Breast epithelium (tissue), 4 donors: ENCODE measurements at regions not wholly inside any gene's neighbourhood (a gene's known extent, or its start where the extent isn't known, plus 50 kb on each side); places are given as distances from the start of the nearest gene placed in this dataset.

ENCODE experiments used
- DNase-seq, 2 donors: peaks; one replicate each; pipeline ENCODE4 v3.0.0-alpha.2; 2019; ENCODE audit warnings: low spot score in 2 of 2
- H3K27ac ChIP-seq, 2 donors: fragments of 200-600 bp; sonication (generic) in 1 of 2; one replicate each; pipeline ENCODE4 v1.5.1; 2016 to 2019; ENCODE audit warnings: mild to moderate bottlenecking in 1 of 2
- H3K27me3 ChIP-seq, 2 donors: fragments of 200-600 bp; sonication (generic) in 1 of 2; one replicate each; pipeline versions ENCODE4 v1.5.1 to v1.6.0; 2017 to 2019; ENCODE audit warnings: control low read depth in 1 of 2, mild to moderate bottlenecking in 1 of 2
- H3K36me3 ChIP-seq: fragments of 200-600 bp; one replicate; pipeline ENCODE4 v1.5.1; 2019
- H3K4me1 ChIP-seq, 2 donors: fragments of 200-600 bp; sonication (generic); one replicate each; pipeline ENCODE4 v1.5.1; 2016 to 2019; ENCODE audit warnings: control low read depth in 1 of 2
- H3K4me3 ChIP-seq, 3 donors: fragments of 200-600 bp; sonication (generic); 1 replicate in 2 of 3; 2 replicates in 1 of 3; pipeline ENCODE4 v1.5.1; 2016 to 2019; ENCODE audit warnings: mild to moderate bottlenecking in 3 of 3, moderate library complexity in 2 of 3
- H3K9me3 ChIP-seq, 2 donors: fragments of 200-600 bp; sonication (generic) in 1 of 2; one replicate each; pipeline ENCODE4 v1.5.1; 2016 to 2019; ENCODE audit warnings: control low read depth in 1 of 2
- CTCF ChIP-seq, 3 donors: fragments of 450-650 bp; IDR thresholded peaks; one replicate each; pipeline ENCODE4 v1.5.1; 2016 to 2017; ENCODE audit warnings: antibody characterized with exemption in 3 of 3, mild to moderate bottlenecking in 3 of 3, moderate library complexity in 3 of 3
- POLR2A ChIP-seq: fragments of 450-650 bp; IDR thresholded peaks from one replicate; pipeline ENCODE4 v1.6.1; 2016; ENCODE audit warnings: antibody characterized with exemption, mild to moderate bottlenecking, moderate library complexity
- POLR2AphosphoS5 ChIP-seq, 3 donors: sonication (generic); formaldehyde crosslinking; IDR thresholded peaks; one replicate each; pipeline ENCODE4 v1.6.1; 2017; ENCODE audit warnings: antibody characterized with exemption in 3 of 3
- intact Hi-C: fragments of 100-400 bp; cut with DNase I; formaldehyde crosslinking; loops from one replicate; pipeline ENCODE4 v1.15.1; 2023; ENCODE audit warnings: low total_unique reads

DNA sequence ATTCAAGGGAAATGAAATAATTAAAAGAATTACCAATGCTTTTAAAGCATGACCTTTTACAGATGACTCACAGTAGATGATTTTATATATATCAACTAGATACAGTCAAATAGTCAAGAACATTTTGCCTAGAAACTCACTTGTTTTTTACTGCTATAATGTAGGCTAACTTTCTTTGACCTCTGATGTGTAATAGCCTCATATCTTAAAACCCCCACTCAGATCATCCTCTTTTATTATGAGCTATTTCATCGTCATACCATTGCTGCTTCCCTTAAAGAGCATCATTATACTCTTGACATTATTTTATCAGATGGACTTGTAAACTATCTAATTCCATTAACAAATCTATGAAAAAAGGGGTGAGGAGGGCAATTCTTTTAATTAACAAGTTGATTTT lies 355.9 kb upstream of the AGA start:
- no peak overlapping the region for H3K27ac ChIP-seq
- TF ChIP-seq CTCF (IDR thresholded peaks at IDR 0.05) (no peak), POLR2AphosphoS5 (IDR thresholded peaks at IDR 0.05) (no peak), POLR2A (no peak)
- DNase-seq: no peak
- H3K9me3 ChIP-seq: no peaks in the 10 kb centered on the region
- intact Hi-C loops: no loop called here
- H3K36me3 ChIP-seq: no peaks in the 10 kb centered on the region
- no peaks in the 10 kb centered on the region for H3K4me1 ChIP-seq
- H3K27me3 ChIP-seq: no peaks in the 10 kb centered on the region
- no peak overlapping the region for H3K4me3 ChIP-seq

- Histone ChIP-seq H3K9me3 (no peaks in the 10 kb centered on the region), H3K27me3 (no peaks in the 10 kb centered on the region), H3K27ac (no peak overlapping the region), H3K4me1 (no peaks in the 10 kb centered on the region), H3K36me3 (no peaks in the 10 kb centered on the region), H3K4me3 (no peak overlapping the region)
- no peak for TF ChIP-seq POLR2A
- no peak for TF ChIP-seq POLR2AphosphoS5 (IDR thresholded peaks at IDR 0.05)
- no peak for TF ChIP-seq CTCF (IDR thresholded peaks at IDR 0.05)
- intact Hi-C loops: no loop called here
- DNase-seq: no peak
Observed at GRCh38 chr4:177802162-177802561, 359.9 kb upstream of the AGA start.

- no peaks in the 10 kb centered on the region for H3K27me3 ChIP-seq
- DNase-seq: no peak
- intact Hi-C loops: no loop called here
- no peak overlapping the region for H3K27ac ChIP-seq
- H3K4me1 ChIP-seq: no peaks in the 10 kb centered on the region
- no peaks in the 10 kb centered on the region for H3K36me3 ChIP-seq
- H3K4me3 ChIP-seq: no peak overlapping the region
- TF ChIP-seq POLR2AphosphoS5 (IDR thresholded peaks at IDR 0.05) (no peak), CTCF (IDR thresholded peaks at IDR 0.05) (no peak), POLR2A (no peak)
- no peaks in the 10 kb centered on the region for H3K9me3 ChIP-seq
Observed at GRCh38 chr4:177802661-177803060, 360.4 kb upstream of the AGA start.

DNA sequence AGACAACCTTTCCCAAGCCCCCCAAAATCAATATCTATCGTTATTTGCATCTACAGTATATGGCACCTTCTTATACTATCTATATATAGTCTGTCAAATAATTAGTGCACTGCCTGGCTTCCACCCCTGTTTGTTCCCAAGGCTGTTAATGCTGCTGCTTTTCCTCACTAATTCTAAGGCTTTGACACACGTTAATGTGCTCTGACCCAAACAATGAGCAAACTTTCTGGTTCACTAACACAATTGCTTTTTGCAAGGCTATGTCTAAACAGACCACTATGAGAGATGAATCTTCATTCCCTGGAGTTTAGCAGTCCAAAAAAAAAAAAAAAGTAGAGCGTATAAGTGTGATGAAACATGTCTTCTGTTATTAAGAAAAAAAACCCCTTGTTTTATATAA lies 360.9 kb upstream of the AGA start:
- DNase-seq: no peak
- no peaks in the 10 kb centered on the region for H3K9me3 ChIP-seq
- intact Hi-C loops: no loop called here
- no peak overlapping the region for H3K4me3 ChIP-seq
- no peaks in the 10 kb centered on the region for H3K4me1 ChIP-seq
- H3K36me3 ChIP-seq: no peaks in the 10 kb centered on the region
- H3K27ac ChIP-seq: no peak overlapping the region
- no peaks in the 10 kb centered on the region for H3K27me3 ChIP-seq
- no peak for TF ChIP-seq POLR2AphosphoS5 (IDR thresholded peaks at IDR 0.05)
- TF ChIP-seq CTCF (IDR thresholded peaks at IDR 0.05): no peak
- no peak for TF ChIP-seq POLR2A

- Histone ChIP-seq H3K27me3 (no peaks in the 10 kb centered on the region), H3K36me3 (no peaks in the 10 kb centered on the region), H3K4me3 (no peak overlapping the region), H3K9me3 (no peaks in the 10 kb centered on the region), H3K4me1 (no peaks in the 10 kb centered on the region), H3K27ac (no peak overlapping the region)
- TF ChIP-seq CTCF (IDR thresholded peaks at IDR 0.05) (no peak), POLR2AphosphoS5 (IDR thresholded peaks at IDR 0.05) (no peak), POLR2A (no peak)
- DNase-seq: no peak
- intact Hi-C loops: no loop called here
Observed at GRCh38 chr4:177809791-177810190, 367.6 kb upstream of the AGA start.
